Cardiac septum (tissue), 1 donor: ENCODE measurements at regions not wholly inside any gene's neighbourhood (a gene's known extent, or its start where the extent isn't known, plus 50 kb on each side); places are given as distances from the start of the nearest gene placed in this dataset.

Source experiments
- DNase-seq: peaks from one replicate; pipeline ENCODE4 v3.0.0-alpha.2; 2020; ENCODE audit warnings: low spot score
- intact Hi-C: fragments of 100-400 bp; cut with DNase I; formaldehyde crosslinking; loops from one replicate; pipeline ENCODE4 v1.14.0; 2022
- donor health status: DM: no; HTN: no; CAD: no.

DNA sequence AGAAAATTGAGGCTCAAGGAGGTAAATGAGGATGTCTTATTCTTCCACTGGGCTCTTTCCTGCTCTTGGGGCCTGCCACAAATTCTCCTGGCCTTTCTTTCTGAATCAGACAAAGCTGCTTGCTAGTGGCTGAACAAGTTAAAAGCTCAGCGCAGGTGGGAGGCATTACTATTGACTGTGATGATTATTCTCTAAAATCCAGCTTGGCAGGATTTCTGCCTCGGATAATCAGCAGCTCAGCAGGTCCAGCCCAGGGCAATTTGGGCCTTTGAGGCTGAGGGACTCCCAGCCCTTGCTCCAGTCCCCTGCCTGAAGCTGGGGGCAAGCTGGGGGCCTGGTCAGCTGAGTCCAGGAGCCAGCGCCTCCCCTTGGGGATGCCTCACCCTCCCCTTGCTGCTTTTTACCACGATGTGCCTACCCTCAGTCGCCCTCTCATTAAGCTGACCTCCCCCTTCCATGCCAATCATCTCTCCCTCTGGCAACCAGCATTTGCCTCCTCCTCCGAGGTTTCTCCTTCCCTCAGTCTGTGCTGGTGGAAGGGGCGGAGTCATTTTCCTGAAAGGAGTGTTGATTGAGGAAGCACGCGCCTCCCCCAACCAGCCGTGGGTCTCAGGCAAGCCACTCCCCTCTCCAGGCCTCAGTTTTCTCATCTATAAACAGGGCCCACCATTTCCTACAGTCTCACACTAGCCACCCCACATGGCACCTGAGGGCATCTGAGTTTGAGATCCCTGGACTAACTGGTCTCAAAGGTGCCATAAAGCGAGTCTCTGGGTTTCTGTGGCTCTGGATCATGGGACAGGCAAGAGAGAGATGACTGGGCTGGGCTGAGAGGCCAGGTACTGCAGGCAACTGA lies 60.6 kb upstream of the PRDM11 start:
- intact Hi-C loops: loop anchor here (5.0 kb wide), 1 partner anchor 59 kb away; no protein-coding TSS in a partner anchor
- no peak for DNase-seq

DNA sequence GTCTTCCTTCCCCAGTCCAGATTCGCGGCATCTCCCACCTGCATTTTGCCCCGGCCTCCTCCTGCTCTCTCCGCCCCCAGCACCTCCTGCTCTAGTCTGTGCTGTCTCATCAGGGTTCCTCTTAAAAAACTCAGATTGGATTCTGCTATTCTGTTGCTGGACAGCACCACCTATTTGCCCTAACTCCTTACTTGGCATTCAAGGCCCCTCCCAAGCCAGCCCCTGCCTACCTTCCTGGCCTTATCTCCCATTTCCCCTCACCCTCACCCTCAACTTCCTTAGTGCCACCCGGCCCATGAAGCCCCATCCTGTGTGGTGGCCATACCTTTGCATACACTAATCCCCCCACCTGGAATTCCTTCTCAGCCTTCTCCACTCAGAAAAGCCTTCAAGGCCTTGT lies 59.9 kb upstream of the PRDM11 start:
- intact Hi-C loops: loop anchor here (5.0 kb wide), 1 partner anchor 59 kb away; no protein-coding TSS in a partner anchor
- DNase-seq: no peak

DNA sequence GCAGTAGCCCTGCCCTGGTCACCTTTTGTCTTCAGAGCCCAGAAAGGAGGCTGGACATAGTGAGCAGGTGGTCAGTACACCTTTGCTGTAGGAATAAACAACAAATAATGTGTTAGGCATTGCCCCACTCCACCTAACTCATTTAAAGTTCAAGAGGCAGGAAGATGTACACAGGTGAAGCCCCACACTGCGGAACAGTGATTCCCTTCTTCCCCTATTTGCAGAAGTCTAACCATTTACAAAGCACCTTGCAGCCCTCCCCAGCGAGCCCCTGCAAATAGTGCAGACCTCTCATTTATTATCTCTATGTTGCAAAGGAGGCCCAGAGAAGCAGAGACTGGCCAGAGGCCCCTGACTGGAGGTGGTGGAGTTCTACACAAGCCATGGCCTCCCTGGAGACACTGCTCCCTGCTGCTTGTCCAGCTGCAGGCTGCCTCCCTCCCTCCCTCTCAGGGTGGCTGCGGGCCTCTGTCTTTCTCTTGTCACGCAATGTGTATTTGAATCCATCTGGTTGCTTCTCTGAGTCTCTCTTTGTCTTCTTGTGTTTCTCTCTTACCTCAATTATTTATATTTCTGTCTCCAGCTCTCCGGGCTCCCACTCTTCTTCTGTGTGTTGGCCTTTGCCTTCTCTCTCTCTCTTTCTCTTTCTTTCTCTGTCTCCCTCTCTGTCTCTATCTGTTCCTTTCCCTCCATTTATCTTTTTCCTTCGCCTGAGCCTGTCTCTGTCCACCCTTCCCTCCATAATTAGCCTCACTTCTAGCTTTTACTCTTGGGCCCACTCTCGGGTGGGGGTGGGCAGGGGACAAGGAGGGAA lies 59.1 kb upstream of the PRDM11 start:
- peak; percentile 5 for DNase-seq
- intact Hi-C loops: loop anchor here (5.0 kb wide), 1 partner anchor 60 kb away; no protein-coding TSS in a partner anchor

DNA sequence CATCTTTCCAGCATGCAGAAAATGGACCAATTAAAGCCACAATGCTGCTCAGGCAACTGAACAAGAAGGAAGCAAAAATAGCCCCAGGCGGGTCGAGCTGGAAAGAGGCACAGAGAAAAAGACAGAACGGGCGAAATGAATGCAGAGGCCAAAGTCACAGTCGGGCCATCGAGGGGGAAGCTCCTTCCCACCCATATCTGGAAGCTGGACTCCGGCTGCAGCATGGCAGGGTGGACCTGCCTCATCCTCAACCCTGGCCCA lies 58.6 kb upstream of the PRDM11 start:
- DNase-seq: peak; percentile 51
- intact Hi-C loops: loop anchor here (5.0 kb wide), 1 partner anchor 61 kb away; no protein-coding TSS in a partner anchor

DNA sequence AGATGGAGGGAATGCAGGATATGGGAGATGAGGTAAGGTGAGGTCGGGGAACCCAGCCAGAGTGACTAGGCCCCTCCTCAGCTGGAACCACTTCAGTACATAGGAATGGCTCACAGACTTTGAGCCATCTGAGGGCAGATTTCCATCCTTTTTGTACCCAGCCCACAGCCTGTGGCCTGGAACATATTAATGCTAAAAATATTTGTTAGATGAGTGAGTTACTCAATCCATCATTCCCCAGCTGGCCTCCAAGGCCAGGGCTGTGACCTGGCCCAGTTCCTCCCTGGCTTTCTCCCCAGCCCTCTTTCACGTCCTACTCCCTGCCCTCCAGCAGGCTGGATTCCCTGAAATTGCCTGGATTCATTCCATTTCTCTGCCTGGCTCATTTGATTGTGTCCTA lies 57.2 kb upstream of the PRDM11 start:
- DNase-seq: peak; percentile 87
- intact Hi-C loops: loop anchor here (1.0 to 5.0 kb wide), 3 partner anchors 41 to 99 kb away; no protein-coding TSS in a partner anchor

DNA sequence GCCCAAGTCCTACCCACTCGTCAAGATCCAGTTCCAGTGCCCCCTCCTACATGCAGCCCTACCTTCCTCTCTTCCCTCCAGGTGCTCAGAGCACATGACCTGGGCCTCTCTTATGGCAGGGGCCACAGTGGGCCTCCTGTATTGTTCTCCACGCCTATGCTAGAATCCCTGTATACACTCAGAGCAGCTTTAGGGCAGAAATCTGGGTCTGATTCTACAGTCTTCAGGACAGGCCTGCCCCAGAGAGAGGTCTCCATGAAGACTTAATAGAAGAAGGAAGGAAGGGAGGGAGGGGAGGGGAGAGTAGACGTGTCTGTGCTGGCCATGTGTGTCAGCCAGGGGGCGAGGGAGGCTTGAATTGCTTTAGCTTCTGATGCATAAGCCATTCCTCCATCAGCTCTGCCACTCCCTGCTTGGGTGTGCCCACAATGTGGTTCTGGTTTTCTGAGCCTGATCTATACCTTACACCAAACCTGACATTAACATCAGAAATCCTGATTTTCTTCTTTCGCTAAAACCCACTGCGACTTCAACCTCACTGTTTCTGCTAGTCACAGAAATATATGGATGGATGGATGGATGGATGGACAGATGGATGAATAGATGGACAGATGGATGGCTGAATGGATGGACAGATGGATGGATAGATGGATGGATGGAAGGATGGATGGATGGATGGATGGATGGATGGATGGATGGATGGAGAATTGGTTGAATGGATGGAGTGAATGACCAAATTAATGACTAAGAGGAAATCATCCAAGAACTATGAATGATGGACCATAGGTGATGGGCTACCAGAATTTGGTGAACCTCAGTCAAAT lies 56.6 kb upstream of the PRDM11 start:
- intact Hi-C loops: loop anchor here (1.0 to 5.0 kb wide), 3 partner anchors 42 to 100 kb away; no protein-coding TSS in a partner anchor
- no peak for DNase-seq

DNA sequence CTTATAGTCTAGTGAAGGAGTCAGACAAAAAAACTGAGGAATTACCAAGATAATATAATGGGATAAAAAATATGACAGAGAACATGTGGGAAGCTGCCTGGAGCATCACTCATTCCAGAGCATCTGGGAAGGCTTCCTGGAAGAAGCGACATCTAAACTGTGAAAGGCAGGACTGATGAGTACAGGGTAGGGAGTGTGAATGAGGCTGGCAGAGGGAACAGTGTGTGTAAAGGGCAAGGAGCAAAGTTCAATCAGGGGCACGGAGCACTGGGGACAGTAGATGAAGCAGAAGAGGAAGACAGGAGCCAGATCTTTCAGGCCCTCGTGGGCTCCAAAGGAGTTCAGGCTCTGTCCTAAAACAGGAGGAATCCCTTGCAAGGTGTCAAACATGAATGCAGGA lies 55.8 kb upstream of the PRDM11 start:
- intact Hi-C loops: no loop called here

DNA sequence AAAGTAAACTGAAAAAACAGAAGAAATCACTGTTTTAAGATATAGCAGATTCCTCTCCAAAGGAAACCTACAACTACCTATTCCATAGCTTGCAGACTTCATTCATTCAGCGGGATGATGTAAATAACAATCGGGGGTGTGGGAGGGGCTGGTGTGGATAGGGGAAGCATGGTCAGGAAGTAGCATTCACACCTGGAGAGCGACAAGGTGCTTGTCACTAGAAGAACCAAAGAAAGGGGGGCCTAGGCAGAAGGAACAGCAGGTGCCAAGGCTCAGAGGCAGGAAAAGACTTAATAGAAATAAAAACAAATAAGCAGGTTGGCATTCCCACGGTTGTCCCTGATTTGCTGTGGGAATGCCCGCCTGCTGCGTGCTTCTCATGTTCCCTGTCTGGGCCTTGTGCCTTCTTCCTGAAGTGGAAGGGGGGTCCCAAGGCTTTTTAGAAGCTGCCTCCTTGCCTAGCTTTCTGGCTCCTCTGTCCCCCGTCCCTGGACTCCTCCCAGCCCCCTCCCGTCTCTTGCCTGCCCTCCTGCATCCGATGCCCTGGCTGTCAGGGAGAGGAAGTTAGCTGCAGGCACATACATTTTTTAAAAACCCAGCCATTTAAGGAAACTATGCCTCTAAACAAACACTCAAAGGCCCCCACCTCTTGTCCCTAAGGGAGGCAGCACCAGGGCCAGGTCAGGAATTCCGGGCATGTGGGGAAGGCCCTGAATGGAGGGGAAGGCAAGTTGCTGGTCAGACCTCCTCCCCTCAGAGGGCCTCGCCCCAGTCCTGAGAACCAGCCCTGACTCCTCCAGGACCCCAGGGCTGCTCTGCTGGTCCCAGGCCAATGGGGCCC lies 54.7 kb upstream of the PRDM11 start:
- intact Hi-C loops: no loop called here
- DNase-seq: peak; percentile 75

More for the DNA sequence above, 55.8 kb upstream of the PRDM11 start:
- no peak for DNase-seq

DNA sequence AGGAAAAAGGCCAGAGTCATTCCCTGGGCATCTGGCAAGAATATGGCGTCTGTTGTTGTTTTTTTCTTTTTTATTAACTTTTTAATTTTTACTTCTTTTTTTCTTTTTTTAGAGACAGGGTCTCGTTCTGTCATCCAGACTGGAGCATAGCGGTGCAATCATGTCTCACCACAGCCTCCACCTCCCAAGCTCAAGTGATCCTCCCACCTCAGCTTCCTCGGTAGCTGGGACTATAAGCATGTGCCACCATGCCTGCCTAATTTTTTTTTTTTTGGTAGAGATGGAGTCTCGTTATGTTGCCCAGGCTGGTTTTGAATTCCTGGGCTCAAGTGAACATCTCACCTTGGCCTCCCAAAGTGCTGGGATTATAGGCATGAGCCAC lies 54.0 kb upstream of the PRDM11 start:
- intact Hi-C loops: no loop called here
- DNase-seq: peak; percentile 14

DNA sequence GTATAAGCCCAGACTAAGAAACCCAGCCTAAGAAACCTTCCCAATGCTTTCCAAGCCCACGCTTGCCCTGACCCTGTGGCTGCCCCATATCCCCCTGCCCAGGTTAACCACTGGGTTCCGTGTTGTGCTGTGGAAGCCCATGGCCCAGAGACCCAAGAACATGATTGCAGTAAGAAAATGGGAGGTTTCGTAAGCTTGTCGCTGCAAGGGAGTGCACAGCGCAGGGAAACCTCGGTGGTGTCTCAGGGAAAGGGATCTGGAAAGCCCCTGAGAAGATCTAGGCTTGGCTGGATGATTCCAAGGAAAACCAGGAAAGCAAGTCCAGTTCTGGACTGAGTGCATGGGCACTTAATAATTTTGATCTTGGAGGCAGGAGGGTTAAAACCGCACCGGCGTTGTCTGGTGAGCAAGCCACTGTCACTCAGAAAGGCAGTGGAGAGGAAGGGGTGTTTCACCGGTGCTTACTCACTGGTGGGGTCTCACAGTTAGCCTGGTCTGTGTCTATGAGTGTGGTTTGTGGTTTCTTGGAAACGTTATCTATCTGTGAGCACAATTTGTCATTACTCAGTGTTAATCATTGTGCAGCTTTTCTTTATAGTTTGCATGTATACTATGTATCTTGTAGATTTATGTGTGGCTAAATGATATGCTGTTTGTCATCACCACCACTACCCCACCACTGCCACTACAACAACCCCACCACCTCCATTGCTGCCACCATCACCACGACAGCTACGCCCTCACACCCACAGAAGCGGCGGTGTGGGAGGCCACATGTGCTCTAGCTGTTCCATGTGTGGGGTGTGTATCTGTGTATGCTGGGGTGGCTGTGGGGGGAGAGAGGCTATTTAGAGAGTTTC lies 53.3 kb upstream of the PRDM11 start:
- intact Hi-C loops: no loop called here
- peak; percentile 59 for DNase-seq

DNA sequence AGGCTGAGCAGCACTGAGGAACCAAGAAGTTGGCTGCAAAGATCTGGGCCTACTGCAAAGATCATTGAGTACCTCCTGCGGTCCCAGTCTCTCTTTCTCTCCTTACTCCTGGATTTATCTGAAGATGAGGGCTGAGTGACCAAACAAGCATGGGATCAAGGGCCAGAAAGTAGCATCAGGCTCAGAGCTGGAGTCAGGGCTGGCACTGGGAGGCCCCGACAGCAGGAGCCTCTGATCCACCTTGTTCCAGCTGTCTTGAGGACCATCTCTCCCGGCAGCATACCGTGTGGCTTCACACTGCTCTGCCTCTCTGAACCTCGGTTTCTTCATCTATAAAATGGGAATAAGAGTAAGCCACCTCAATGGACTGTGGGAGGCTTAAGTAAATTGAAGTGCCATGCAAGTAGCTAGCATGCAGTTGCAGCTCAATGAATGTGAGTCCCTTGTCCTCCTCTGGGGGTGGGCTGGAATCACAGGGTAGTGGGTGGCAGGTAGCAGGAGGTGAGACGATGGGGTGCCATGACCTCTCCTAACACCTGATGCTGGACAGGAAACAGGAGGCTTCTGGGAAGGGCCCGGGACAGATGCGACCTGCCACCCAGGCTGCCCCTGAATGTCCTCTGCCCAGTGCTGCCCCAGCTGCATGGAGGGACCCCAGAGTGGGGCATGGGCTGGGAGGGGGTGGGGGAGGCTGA lies 52.5 kb upstream of the PRDM11 start:
- intact Hi-C loops: no loop called here
- DNase-seq: peak; percentile 3

DNA sequence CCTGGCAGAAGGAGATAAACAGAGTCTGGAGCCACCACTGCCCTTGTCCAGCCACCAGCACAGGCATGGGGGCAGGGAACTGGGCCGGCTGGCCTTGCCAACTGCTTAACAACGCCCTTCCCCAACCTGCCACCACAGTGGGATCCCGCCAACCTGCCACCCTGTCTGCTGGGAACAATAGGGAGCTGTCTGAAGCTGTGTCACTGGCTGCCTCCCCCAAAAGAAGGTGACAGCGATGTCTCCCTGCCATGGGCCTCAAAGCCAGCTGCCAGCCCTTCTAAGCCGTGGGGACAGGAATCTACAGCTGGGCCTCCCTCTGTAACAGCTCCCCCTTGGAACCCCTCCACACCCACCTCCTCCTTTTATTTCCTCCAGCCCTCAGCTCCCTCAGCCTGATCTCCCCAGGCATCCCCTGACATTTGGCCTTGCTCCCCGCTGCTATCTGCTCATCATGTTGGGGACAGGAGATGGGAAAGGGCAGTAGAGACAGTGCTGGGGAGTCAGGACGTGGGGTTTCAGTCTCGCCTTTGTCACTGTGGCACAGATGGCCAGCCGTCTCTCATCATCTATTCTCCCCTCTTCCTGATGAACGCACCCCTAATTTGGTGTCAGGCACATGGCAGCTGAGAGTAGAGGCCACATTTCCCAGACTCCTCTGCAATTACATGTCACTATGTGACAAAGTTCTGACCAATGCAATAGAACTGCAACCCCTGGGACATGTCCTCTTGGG lies 51.3 kb upstream of the PRDM11 start:
- intact Hi-C loops: no loop called here
- no peak for DNase-seq

DNA sequence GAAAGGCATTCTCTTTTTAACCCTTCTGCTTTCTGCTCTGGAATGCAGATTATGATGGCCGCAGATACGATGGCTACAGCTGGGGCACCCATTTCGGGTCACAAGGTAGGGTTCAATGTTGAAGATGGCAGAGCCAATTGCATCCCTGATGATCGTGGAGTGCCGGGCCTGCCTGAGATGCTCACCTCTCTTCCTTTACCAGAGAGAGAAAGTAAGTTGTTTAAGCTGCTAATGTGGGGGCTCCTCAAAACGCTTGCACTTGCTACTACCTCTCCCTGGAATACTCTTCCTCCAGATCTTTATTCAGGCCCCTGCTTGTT lies 50.8 kb upstream of the PRDM11 start:
- intact Hi-C loops: no loop called here
- no peak for DNase-seq

DNA sequence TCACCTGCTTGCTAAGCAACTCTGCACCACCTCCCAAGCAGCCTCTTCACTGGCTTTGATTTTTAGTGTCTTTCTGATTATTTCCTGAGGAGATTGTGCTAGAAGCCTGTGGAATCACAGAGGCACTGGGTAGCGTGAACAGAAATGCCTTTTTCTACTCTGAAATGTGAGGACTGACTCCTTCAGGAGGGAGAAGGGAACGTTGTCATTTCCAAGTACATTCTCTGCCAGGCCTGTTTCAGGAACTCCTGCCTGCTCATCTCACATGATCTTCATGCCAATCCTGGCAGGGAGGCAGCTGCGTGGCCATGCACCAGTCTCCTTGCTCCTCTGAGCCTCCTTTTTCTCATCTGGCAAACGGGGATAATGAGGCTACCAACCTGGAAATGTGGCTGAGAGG lies 49.8 kb upstream of the PRDM11 start:
- no peak for DNase-seq
- intact Hi-C loops: no loop called here
